SK-N-SH treated with all-trans-retinoic acid at 6 μM for 48 hours (cell line): ENCODE measurements at regions not wholly inside any gene's neighbourhood (a gene's known extent, or its start where the extent isn't known, plus 50 kb on each side); places are given as distances from the start of the nearest gene placed in this dataset.

Experiments used
- ESRRG ChIP-seq: fragments of 250-450 bp; sonication (Bioruptor Pico); IDR thresholded peaks from 2 replicates; pipeline ENCODE4 v1.6.1; 2021; ENCODE audit warnings: mild to moderate bottlenecking
- PATZ1 ChIP-seq: fragments of 250-450 bp; sonication (Bioruptor Pico); IDR thresholded peaks from 2 replicates; pipeline ENCODE4 v1.8.0; 2020; ENCODE audit warnings: mild to moderate bottlenecking, moderate library complexity, borderline replicate concordance
- RARB ChIP-seq: fragments of 250-450 bp; sonication (Bioruptor Pico); IDR thresholded peaks from 2 replicates; pipeline ENCODE4 v1.8.0; 2021; ENCODE audit warnings: mild to moderate bottlenecking, moderate library complexity
- TSHZ2 ChIP-seq: fragments of 250-450 bp; sonication (Bioruptor Pico); IDR thresholded peaks from 2 replicates; pipeline ENCODE4 v1.5.0; 2020; ENCODE audit warnings: mild to moderate bottlenecking, moderate library complexity
- ZNF70 ChIP-seq: fragments of 450-650 bp; formaldehyde crosslinking; IDR thresholded peaks from 2 replicates; pipeline ENCODE4 v1.5.0; 2020; ENCODE audit warnings: mild to moderate bottlenecking, moderate library complexity
- ZNF8 ChIP-seq: fragments of 450-650 bp; formaldehyde crosslinking; IDR thresholded peaks from 2 replicates; pipeline ENCODE4 v1.5.0; 2020; ENCODE audit warnings: mild to moderate bottlenecking, moderate library complexity

GRCh38 chrX:45783002-45783401, 582.3 kb upstream of the DIPK2B start:
- TF ChIP-seq ESRRG (CRISPR knock-in tag) (no peak), ZNF8 (CRISPR knock-in tag) (no peak), RARB (CRISPR knock-in tag) (no peak), TSHZ2 (CRISPR knock-in tag) (no peak), ZNF70 (CRISPR knock-in tag) (no peak), PATZ1 (CRISPR knock-in tag) (no peak)
